ENCODE measurements at regions not wholly inside any gene's neighbourhood (a gene's known extent, or its start where the extent isn't known, plus 50 kb on each side); places are given as distances from the start of the nearest gene placed in this dataset.

- no peak for ATAC-seq
Measured at GRCh38 chr2:230642966-230643365, 69.7 kb upstream of the CAB39 start.

- peak; percentile 92 to 93 for ATAC-seq
Measured at GRCh38 chr2:230643576-230644291, 68.9 kb upstream of the CAB39 start.

GRCh38 chr2:230644356-230644935 is 68.2 kb upstream of the CAB39 start:
- peak in 1 of 2 donors; percentile 4 for ATAC-seq

GRCh38 chr2:230648356-230648755 is 64.3 kb upstream of the CAB39 start:
- peak in 1 of 2 donors; percentile 14 for ATAC-seq

GRCh38 chr2:230650585-230651137 is 62.0 kb upstream of the CAB39 start:
- ATAC-seq, result no peak

GRCh38 chr2:230654057-230654456 is 58.6 kb upstream of the CAB39 start:
- no peak for ATAC-seq

- ATAC-seq, result no peak
Measured at GRCh38 chr2:230657462-230657861, 55.2 kb upstream of the CAB39 start.

GRCh38 chr2:230657906-230658305 is 54.7 kb upstream of the CAB39 start:
- no peak for ATAC-seq

GRCh38 chr2:230658577-230658876 is 54.1 kb upstream of the CAB39 start:
- ATAC-seq, result no peak

- ATAC-seq, result peak; percentile 75 to 76
Measured at GRCh38 chr2:230658877-230659652, 53.6 kb upstream of the CAB39 start.

- ATAC-seq, result no peak
Measured at GRCh38 chr2:230660294-230661060, 52.2 kb upstream of the CAB39 start.

GRCh38 chr2:230661072-230661957 is 51.3 kb upstream of the CAB39 start:
- peak; percentile 61 to 67 for ATAC-seq
